NT2/D1 (cell line): ENCODE measurements at regions not wholly inside any gene's neighbourhood (a gene's known extent, or its start where the extent isn't known, plus 50 kb on each side); places are given as distances from the start of the nearest gene placed in this dataset.

Experiments used
- DNase-seq: peaks from one replicate; pipeline ENCODE4 v3.0.0-alpha.2; 2011; ENCODE audit warnings: low read depth, low spot score
- H3K27me3 ChIP-seq: 2 replicates; pipeline ENCODE4 v1.6.0; 2011; ENCODE audit warnings: mild to moderate bottlenecking; ENCODE audit not compliant: insufficient read length, insufficient read depth
- H3K36me3 ChIP-seq: 2 replicates; pipeline ENCODE4 v1.6.1; 2011; ENCODE audit warnings: mild to moderate bottlenecking, low read length, mixed read lengths; ENCODE audit not compliant: insufficient read depth, insufficient read length
- H3K4me1 ChIP-seq: 2 replicates; pipeline ENCODE4 v1.5.1; 2011; ENCODE audit not compliant: insufficient read depth, insufficient read length
- H3K4me3 ChIP-seq: 2 replicates; pipeline ENCODE4 v1.5.1; 2011; ENCODE audit warnings: low read depth; ENCODE audit not compliant: insufficient read length
- H3K9ac ChIP-seq: 2 replicates; pipeline ENCODE4 v1.6.0; 2011; ENCODE audit warnings: low read depth; ENCODE audit not compliant: insufficient read length
- H3K9me3 ChIP-seq: 2 replicates; pipeline ENCODE4 v1.5.1; 2011; ENCODE audit warnings: mild to moderate bottlenecking, low read length; ENCODE audit not compliant: insufficient read depth
- SUZ12 ChIP-seq: IDR thresholded peaks from 2 replicates; pipeline ENCODE4 v1.6.1; 2011; ENCODE audit not compliant: insufficient read length, insufficient read depth; ENCODE audit errors: extremely low read depth
- YY1 ChIP-seq: IDR thresholded peaks from 2 replicates; pipeline ENCODE4 v1.6.1; 2011; ENCODE audit not compliant: insufficient read length, insufficient read depth
- ZNF274 ChIP-seq: IDR thresholded peaks from 2 replicates; pipeline ENCODE4 v1.6.1; 2011; ENCODE audit warnings: mild to moderate bottlenecking, low read depth, low read length

- Histone ChIP-seq H3K36me3 (no peaks in the 10 kb centered on the region), H3K9me3 (no peaks in the 10 kb centered on the region), H3K4me1 (no peaks in the 10 kb centered on the region), H3K4me3 (no peak overlapping the region), H3K27me3 (no peaks in the 10 kb centered on the region), H3K9ac (no peak overlapping the region)
- TF ChIP-seq YY1 (no peak), SUZ12 (no peak), ZNF274 (no peak)
- no peak for DNase-seq
Measured at GRCh38 chr1:170219163-170219562, 73.4 kb downstream of the NTMT2 start.

GRCh38 chr1:170221031-170221430 is 75.3 kb downstream of the NTMT2 start:
- H3K9me3 ChIP-seq: no peaks in the 10 kb centered on the region
- H3K27me3 ChIP-seq: no peaks in the 10 kb centered on the region
- H3K9ac ChIP-seq: no peak overlapping the region
- H3K36me3 ChIP-seq: no peaks in the 10 kb centered on the region
- no peak for DNase-seq
- H3K4me1 ChIP-seq: no peaks in the 10 kb centered on the region
- TF ChIP-seq ZNF274: no peak
- no peak for TF ChIP-seq SUZ12
- TF ChIP-seq YY1: no peak
- H3K4me3 ChIP-seq: no peak overlapping the region

GRCh38 chr1:170221495-170221894 is 75.7 kb downstream of the NTMT2 start:
- Histone ChIP-seq H3K36me3 (no peaks in the 10 kb centered on the region), H3K4me3 (no peak overlapping the region), H3K9ac (no peak overlapping the region), H3K9me3 (no peaks in the 10 kb centered on the region), H3K4me1 (no peaks in the 10 kb centered on the region), H3K27me3 (no peaks in the 10 kb centered on the region)
- DNase-seq: no peak
- TF ChIP-seq YY1: no peak
- TF ChIP-seq ZNF274: no peak
- TF ChIP-seq SUZ12: no peak

GRCh38 chr1:170224469-170224868 is 78.7 kb downstream of the NTMT2 start:
- no peaks in the 10 kb centered on the region for H3K4me1 ChIP-seq
- H3K36me3 ChIP-seq: no peaks in the 10 kb centered on the region
- TF ChIP-seq YY1: no peak
- no peak for TF ChIP-seq SUZ12
- TF ChIP-seq ZNF274: no peak
- no peak overlapping the region for H3K9ac ChIP-seq
- no peak for DNase-seq
- no peaks in the 10 kb centered on the region for H3K27me3 ChIP-seq
- no peak overlapping the region for H3K4me3 ChIP-seq
- no peaks in the 10 kb centered on the region for H3K9me3 ChIP-seq

DNA sequence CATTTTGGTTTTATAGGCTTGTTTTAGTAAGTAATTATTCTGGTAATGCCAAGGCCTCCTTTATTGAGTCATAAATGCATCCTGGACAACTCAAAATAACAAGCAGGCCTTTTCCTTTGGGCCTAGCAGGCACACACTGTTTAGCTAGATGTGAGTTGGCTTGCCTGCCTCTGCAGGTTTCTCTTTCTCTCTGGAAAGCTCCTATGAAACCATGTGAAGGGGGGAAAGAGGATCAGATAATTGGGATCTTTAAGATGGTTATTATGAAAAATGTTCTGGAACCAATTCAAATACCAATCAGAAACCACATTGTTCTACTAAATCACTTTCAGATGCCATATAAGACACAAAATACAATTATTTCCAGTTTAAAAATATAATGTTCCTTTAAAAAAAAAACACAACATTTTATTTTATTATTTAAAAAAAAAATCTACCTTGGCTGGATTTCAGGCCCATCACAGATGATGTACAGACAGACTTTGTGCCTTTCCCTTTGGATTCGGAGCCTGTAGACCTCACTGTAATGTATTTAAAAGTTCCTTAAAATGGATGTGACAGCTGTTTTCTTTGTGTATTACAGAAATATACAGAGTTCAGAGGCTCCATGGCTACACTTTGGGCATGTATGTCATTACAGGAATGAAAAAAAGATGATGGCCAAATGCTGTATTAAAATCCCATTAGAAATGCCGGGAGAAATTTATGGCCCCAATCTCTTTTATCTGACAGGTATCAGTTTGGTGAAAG is 80.2 kb downstream of the NTMT2 start:
- Histone ChIP-seq H3K9ac (no peak overlapping the region), H3K4me3 (no peak overlapping the region), H3K4me1 (no peaks in the 10 kb centered on the region), H3K27me3 (no peaks in the 10 kb centered on the region), H3K36me3 (no peaks in the 10 kb centered on the region), H3K9me3 (no peaks in the 10 kb centered on the region)
- DNase-seq: no peak
- TF ChIP-seq SUZ12 (no peak), YY1 (no peak), ZNF274 (no peak)

DNA sequence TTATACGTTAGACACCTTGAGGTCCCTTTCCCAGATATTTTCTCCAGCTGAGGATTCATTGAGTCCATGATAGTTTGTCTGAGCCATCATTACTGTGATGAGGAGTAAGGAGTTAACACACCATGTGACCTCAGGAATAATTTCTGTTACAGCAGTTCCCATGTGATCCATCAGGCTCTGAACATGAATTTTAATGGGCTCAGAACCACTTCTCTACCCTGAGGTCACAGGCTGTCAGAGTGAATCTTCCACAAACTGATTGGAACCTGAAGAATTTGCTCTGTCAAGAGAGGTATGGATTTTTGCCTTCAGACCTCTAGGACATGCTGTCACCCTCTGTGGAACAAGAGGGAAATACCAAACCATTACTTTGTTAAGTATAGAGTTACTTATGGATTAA is 81.0 kb downstream of the NTMT2 start:
- Histone ChIP-seq H3K9ac (no peak overlapping the region), H3K4me3 (no peak overlapping the region), H3K4me1 (no peaks in the 10 kb centered on the region), H3K36me3 (no peaks in the 10 kb centered on the region), H3K9me3 (no peaks in the 10 kb centered on the region), H3K27me3 (no peaks in the 10 kb centered on the region)
- TF ChIP-seq ZNF274 (no peak), YY1 (no peak), SUZ12 (no peak)
- no peak for DNase-seq

DNA sequence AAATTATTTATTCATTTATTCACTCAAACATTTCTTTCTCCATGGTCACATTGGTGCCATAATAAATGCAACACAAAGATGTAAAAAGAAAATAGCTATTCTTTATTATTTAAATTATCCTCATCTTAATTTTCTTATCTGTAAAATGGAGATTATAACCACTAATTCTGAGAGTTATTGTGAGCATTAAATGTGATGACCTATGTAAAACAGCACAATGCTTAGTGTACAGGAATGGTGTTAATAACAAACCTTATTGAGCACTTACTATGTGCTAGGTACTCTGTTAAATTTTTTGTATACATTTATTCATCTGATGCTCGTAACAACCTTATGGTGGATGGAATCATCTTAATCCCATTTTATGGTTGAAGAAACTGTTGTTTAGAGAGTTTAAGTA is 84.6 kb downstream of the NTMT2 start:
- no peak overlapping the region for H3K4me3 ChIP-seq
- no peaks in the 10 kb centered on the region for H3K27me3 ChIP-seq
- no peaks in the 10 kb centered on the region for H3K4me1 ChIP-seq
- DNase-seq: no peak
- H3K36me3 ChIP-seq: no peaks in the 10 kb centered on the region
- no peak for TF ChIP-seq SUZ12
- TF ChIP-seq ZNF274: no peak
- no peak for TF ChIP-seq YY1
- H3K9me3 ChIP-seq: no peaks in the 10 kb centered on the region
- H3K9ac ChIP-seq: no peak overlapping the region

- H3K9me3 ChIP-seq: no peaks in the 10 kb centered on the region
- H3K4me1 ChIP-seq: no peaks in the 10 kb centered on the region
- no peak for DNase-seq
- TF ChIP-seq YY1 (no peak), ZNF274 (no peak), SUZ12 (no peak)
- H3K4me3 ChIP-seq: no peak overlapping the region
- no peaks in the 10 kb centered on the region for H3K36me3 ChIP-seq
- H3K27me3 ChIP-seq: no peaks in the 10 kb centered on the region
- no peak overlapping the region for H3K9ac ChIP-seq
Measured at GRCh38 chr1:170231662-170232061, 85.9 kb downstream of the NTMT2 start.
